Peyer's patch (tissue), 4 donors: ENCODE measurements at regions not wholly inside any gene's neighbourhood (a gene's known extent, or its start where the extent isn't known, plus 50 kb on each side); places are given as distances from the start of the nearest gene placed in this dataset.

ENCODE experiments used
- DNase-seq, 3 donors: peaks; one replicate each; pipeline ENCODE4 v3.0.0-alpha.2; 2017 to 2019
- H3K27ac ChIP-seq, 4 donors: fragments of 200-600 bp; sonication (generic); one replicate each; pipeline ENCODE4 v1.5.1; 2016 to 2019
- H3K27me3 ChIP-seq, 2 donors: fragments of 200-600 bp; sonication (generic); one replicate each; pipeline ENCODE4 v1.5.1; 2019
- H3K36me3 ChIP-seq, 3 donors: fragments of 200-600 bp; sonication (generic); one replicate each; pipeline ENCODE4 v1.5.1; 2016 to 2019
- H3K4me1 ChIP-seq, 4 donors: fragments of 200-600 bp; sonication (generic); one replicate each; pipeline ENCODE4 v1.5.1; 2016 to 2019
- H3K4me3 ChIP-seq, 4 donors: fragments of 200-600 bp; sonication (generic); 1 replicate in 3 of 4; 2 replicates in 1 of 4; pipeline ENCODE4 v1.5.1; 2016 to 2019; ENCODE audit warnings: mild to moderate bottlenecking in 1 of 4
- H3K9me3 ChIP-seq, 4 donors: fragments of 200-600 bp; sonication (generic); one replicate each; pipeline ENCODE4 v1.5.1; 2016 to 2019; ENCODE audit warnings: mild to moderate bottlenecking in 1 of 4
- POLR2A ChIP-seq, 2 donors: fragments of 450-650 bp; IDR thresholded peaks; one replicate each; pipeline ENCODE4 v1.5.1; 2017; ENCODE audit warnings: antibody characterized with exemption in 2 of 2, mild to moderate bottlenecking in 2 of 2, moderate library complexity in 2 of 2
- TF ChIP-seq, protein P1 (sequence below), 6 experiments: fragments of 450-650 bp in 4 of 6; fragments of 200-600 bp in 2 of 6; sonication (generic) in 1 of 6; IDR thresholded peaks; one replicate each; pipeline ENCODE4 v1.5.1; 2017 to 2019; ENCODE audit warnings: antibody characterized with exemption in 6 of 6, mild to moderate bottlenecking in 3 of 6, moderate library complexity in 1 of 6

DNA sequence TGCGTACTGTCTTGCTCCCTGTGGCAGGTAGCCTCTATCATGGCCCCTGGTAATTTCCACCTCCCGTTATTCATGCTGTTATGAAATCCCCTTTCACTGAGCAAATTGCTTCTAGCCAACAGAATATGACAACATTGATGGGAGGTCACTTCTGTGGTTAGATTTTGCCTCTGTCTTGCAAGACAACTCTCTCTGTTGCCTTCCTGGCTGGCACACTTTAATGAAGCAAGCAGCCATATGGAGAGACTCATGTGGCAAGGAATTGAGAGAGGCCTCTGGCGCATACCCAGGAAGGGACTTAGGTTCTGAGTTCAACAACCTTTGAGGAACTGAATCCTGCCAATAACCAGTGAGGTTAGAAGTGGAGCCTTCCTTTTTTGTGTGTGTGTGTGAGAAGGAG is 51.8 kb upstream of the GPRC5B start:
- H3K4me3 ChIP-seq, result no peak overlapping the region
- H3K27me3 ChIP-seq, result no peaks in the 10 kb centered on the region
- H3K27ac ChIP-seq, result no peak overlapping the region
- no peaks in the 10 kb centered on the region for H3K36me3 ChIP-seq
- TF ChIP-seq, protein P1, sequence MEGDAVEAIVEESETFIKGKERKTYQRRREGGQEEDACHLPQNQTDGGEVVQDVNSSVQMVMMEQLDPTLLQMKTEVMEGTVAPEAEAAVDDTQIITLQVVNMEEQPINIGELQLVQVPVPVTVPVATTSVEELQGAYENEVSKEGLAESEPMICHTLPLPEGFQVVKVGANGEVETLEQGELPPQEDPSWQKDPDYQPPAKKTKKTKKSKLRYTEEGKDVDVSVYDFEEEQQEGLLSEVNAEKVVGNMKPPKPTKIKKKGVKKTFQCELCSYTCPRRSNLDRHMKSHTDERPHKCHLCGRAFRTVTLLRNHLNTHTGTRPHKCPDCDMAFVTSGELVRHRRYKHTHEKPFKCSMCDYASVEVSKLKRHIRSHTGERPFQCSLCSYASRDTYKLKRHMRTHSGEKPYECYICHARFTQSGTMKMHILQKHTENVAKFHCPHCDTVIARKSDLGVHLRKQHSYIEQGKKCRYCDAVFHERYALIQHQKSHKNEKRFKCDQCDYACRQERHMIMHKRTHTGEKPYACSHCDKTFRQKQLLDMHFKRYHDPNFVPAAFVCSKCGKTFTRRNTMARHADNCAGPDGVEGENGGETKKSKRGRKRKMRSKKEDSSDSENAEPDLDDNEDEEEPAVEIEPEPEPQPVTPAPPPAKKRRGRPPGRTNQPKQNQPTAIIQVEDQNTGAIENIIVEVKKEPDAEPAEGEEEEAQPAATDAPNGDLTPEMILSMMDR (IDR thresholded peaks at IDR 0.05), result no peak
- no peak for TF ChIP-seq POLR2A (IDR thresholded peaks at IDR 0.05)
- H3K9me3 ChIP-seq, result no peaks in the 10 kb centered on the region
- DNase-seq, result no peak
- no peaks in the 10 kb centered on the region for H3K4me1 ChIP-seq

DNA sequence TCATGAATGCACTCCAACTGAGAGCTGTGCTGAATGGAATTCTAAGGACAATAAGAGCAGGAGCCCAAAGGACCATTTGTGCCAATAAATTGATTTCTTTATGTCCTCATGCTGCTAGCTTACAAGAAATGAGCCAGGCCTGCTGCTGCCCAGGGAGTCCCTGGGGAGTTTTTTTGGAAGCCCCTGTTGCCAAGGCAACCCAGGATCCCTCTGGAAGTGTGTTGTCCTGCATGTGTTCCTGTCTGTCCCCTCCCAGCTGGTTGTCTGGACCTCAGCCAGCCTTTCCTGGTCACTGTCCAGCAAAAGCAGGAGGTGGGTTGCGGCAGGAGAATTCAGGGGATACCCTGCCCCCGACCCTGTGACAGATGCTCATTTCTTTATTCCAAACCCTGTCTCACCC is 51.0 kb upstream of the GPRC5B start:
- H3K27ac ChIP-seq, result no peak overlapping the region
- H3K36me3 ChIP-seq, result no peaks in the 10 kb centered on the region
- H3K4me3 ChIP-seq, result no peak overlapping the region
- no peak for TF ChIP-seq POLR2A (IDR thresholded peaks at IDR 0.05)
- TF ChIP-seq, protein P1 (IDR thresholded peaks at IDR 0.05), result no peak
- no peaks in the 10 kb centered on the region for H3K9me3 ChIP-seq
- H3K27me3 ChIP-seq, result no peaks in the 10 kb centered on the region
- H3K4me1 ChIP-seq, result no peaks in the 10 kb centered on the region
- DNase-seq, result no peak
